ENCODE measurements at regions not wholly inside any gene's neighbourhood (a gene's known extent, or its start where the extent isn't known, plus 50 kb on each side); places are given as distances from the start of the nearest gene placed in this dataset.

DNA sequence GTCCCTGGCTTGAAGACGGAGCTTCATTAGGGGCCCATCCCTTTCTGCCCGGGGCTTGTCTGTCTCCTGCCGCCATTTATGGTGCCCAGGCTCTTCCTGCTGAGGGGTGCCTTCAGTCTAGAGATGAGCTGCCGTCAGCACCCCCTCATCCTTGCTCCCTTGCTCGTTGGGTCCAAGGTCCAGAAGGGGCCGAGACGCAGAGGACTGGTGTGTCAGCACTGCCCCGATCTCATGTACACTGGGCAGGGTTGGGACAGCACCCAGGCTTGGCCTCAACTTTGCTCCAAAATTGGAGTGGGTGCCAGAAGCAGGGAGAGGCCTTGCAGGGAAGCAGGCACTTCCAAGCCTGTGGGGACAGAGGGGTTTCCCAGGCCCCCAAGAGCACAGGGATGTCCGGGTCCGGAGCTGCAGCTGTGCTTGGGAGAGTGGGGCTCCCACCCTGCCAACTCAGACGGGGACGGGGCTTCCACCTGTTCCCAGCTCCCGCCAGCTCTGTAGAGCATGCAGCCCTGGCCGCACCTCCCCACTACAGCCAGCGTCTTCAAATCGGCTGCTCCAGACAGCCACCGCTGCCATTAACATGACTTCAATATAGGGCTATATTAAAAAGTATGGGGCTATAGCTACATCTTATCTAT, 488.8 kb downstream of the TENT5A start:
- TF ChIP-seq, protein P1, sequence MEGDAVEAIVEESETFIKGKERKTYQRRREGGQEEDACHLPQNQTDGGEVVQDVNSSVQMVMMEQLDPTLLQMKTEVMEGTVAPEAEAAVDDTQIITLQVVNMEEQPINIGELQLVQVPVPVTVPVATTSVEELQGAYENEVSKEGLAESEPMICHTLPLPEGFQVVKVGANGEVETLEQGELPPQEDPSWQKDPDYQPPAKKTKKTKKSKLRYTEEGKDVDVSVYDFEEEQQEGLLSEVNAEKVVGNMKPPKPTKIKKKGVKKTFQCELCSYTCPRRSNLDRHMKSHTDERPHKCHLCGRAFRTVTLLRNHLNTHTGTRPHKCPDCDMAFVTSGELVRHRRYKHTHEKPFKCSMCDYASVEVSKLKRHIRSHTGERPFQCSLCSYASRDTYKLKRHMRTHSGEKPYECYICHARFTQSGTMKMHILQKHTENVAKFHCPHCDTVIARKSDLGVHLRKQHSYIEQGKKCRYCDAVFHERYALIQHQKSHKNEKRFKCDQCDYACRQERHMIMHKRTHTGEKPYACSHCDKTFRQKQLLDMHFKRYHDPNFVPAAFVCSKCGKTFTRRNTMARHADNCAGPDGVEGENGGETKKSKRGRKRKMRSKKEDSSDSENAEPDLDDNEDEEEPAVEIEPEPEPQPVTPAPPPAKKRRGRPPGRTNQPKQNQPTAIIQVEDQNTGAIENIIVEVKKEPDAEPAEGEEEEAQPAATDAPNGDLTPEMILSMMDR (IDR thresholded peaks at IDR 0.05) = no peak
- no peak for TF ChIP-seq POLR2A (IDR thresholded peaks at IDR 0.05)

Data from testis (tissue), 2 donors.